ENCODE measurements at regions not wholly inside any gene's neighbourhood (a gene's known extent, or its start where the extent isn't known, plus 50 kb on each side); places are given as distances from the start of the nearest gene placed in this dataset.

- Histone ChIP-seq H2AFZ (ENCODE audit: low read length) (no peak overlapping the region), H3K4me3 (ENCODE audit: low read length, poor library complexity, severe bottlenecking) (no peak overlapping the region), H3F3A (ENCODE audit: low read depth) (no peaks in the 10 kb centered on the region), H3K79me2 (ENCODE audit: insufficient read depth, low read length) (no peaks in the 10 kb centered on the region), H4K20me1 (ENCODE audit: insufficient read depth, low read length, poor library complexity, severe bottlenecking) (no peaks in the 10 kb centered on the region), H3K9me2 (replicated peaks; ENCODE audit: low read depth, low read length) (no peaks in the 10 kb centered on the region), H3K36me3 (ENCODE audit: insufficient read depth, low read length) (no peaks in the 10 kb centered on the region), H3K4me2 (ENCODE audit: low read depth, low read length, poor library complexity, severe bottlenecking) (no peak overlapping the region), H3K9me3 (ENCODE audit: insufficient read depth, low read depth, low read length) (peaks cover 4% of the 10 kb centered on the region; the same call in 1 of the 2 replicates), H3K4me1 (ENCODE audit: insufficient read depth, low read length, poor library complexity, severe bottlenecking) (peaks cover 3% of the 10 kb centered on the region), H3K9ac (ENCODE audit: low read depth, low read length, poor library complexity, severe bottlenecking) (no peak overlapping the region), H3K27me3 (ENCODE audit: insufficient read depth, low read length, poor library complexity, severe bottlenecking) (no peaks in the 10 kb centered on the region)
- no peak for TF ChIP-seq EZH2phosphoT487 (IDR thresholded peaks at IDR 0.05; ENCODE audit: borderline replicate concordance)
- TF ChIP-seq, protein P1, sequence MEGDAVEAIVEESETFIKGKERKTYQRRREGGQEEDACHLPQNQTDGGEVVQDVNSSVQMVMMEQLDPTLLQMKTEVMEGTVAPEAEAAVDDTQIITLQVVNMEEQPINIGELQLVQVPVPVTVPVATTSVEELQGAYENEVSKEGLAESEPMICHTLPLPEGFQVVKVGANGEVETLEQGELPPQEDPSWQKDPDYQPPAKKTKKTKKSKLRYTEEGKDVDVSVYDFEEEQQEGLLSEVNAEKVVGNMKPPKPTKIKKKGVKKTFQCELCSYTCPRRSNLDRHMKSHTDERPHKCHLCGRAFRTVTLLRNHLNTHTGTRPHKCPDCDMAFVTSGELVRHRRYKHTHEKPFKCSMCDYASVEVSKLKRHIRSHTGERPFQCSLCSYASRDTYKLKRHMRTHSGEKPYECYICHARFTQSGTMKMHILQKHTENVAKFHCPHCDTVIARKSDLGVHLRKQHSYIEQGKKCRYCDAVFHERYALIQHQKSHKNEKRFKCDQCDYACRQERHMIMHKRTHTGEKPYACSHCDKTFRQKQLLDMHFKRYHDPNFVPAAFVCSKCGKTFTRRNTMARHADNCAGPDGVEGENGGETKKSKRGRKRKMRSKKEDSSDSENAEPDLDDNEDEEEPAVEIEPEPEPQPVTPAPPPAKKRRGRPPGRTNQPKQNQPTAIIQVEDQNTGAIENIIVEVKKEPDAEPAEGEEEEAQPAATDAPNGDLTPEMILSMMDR (conservative IDR thresholded peaks at IDR 0.05; ENCODE audit: low read length) = no peak
Measured at GRCh38 chr2:16359961-16360360, 305.7 kb downstream of the CYRIA start.

DNA sequence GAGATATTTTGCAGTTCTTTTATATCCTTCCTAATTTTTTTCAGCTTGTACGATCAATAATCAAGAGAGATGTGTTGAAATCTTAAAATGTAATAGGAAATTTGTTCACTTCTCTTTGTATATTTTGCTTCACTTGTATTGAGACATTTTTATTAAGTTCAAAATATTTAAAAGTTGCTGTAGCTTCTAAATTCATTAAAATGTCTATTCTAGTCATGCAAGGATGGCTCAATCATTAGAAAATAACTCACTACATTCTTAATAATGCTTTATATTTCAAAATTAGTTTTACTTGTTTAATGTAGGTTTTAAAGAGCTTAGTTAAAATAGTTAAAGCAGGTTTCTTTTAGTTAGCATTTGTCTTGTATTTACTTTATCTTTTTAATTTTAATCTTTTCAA lies 308.4 kb downstream of the CYRIA start:
- no peaks in the 10 kb centered on the region for H3K4me1 ChIP-seq (ENCODE audit: insufficient read depth, low read length, poor library complexity, severe bottlenecking)

DNA sequence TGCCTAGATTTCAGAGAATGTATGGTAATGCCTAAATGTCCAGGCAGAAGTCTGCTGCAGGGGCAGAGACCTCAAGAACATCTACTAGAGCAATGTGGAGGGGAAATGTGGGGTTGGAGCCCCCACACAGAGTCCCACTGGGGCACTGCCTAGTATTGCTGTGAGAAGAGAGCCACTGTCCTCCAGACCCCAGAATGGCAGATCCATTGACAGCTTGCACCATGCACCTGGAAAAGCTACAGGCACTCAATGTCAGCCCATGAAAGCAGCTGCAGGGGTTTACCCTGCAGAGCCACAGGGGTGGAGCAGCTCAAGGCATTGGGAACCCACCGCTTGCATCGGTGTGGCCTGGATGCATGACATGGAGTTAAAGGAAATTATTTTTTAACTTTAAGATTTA lies 314.1 kb downstream of the CYRIA start:
- Histone ChIP-seq H3K9me3 (ENCODE audit: insufficient read depth, low read depth, low read length) (no peaks in the 10 kb centered on the region; the same call in 1 of the 2 replicates), H3K4me1 (ENCODE audit: insufficient read depth, low read length, poor library complexity, severe bottlenecking) (no peaks in the 10 kb centered on the region), H3K9ac (ENCODE audit: low read depth, low read length, poor library complexity, severe bottlenecking) (no peak overlapping the region), H2AFZ (ENCODE audit: low read length) (no peak overlapping the region), H3K36me3 (ENCODE audit: insufficient read depth, low read length) (no peaks in the 10 kb centered on the region), H3K4me3 (ENCODE audit: low read length, poor library complexity, severe bottlenecking) (no peak overlapping the region), H3K9me2 (replicated peaks; ENCODE audit: low read depth, low read length) (no peaks in the 10 kb centered on the region), H3K27me3 (ENCODE audit: insufficient read depth, low read length, poor library complexity, severe bottlenecking) (no peaks in the 10 kb centered on the region), H3K79me2 (ENCODE audit: insufficient read depth, low read length) (no peaks in the 10 kb centered on the region), H4K20me1 (ENCODE audit: insufficient read depth, low read length, poor library complexity, severe bottlenecking) (no peaks in the 10 kb centered on the region), H3F3A (ENCODE audit: low read depth) (no peaks in the 10 kb centered on the region), H3K4me2 (ENCODE audit: low read depth, low read length, poor library complexity, severe bottlenecking) (no peak overlapping the region)
- TF ChIP-seq, protein P1 (conservative IDR thresholded peaks at IDR 0.05; ENCODE audit: low read length) = no peak
- no peak for TF ChIP-seq EZH2phosphoT487 (IDR thresholded peaks at IDR 0.05; ENCODE audit: borderline replicate concordance)

More for the DNA sequence above, 308.4 kb downstream of the CYRIA start:
- no peaks in the 10 kb centered on the region for H3K27me3 ChIP-seq (ENCODE audit: insufficient read depth, low read length, poor library complexity, severe bottlenecking)
- TF ChIP-seq EZH2phosphoT487 (IDR thresholded peaks at IDR 0.05; ENCODE audit: borderline replicate concordance) = no peak
- TF ChIP-seq, protein P1 (conservative IDR thresholded peaks at IDR 0.05; ENCODE audit: low read length) = no peak
- H3K9ac ChIP-seq (ENCODE audit: low read depth, low read length, poor library complexity, severe bottlenecking) = no peak overlapping the region
- H3K9me3 ChIP-seq (ENCODE audit: insufficient read depth, low read depth, low read length) = peaks cover 4% of the 10 kb centered on the region; the same call in 1 of the 2 replicates
- no peaks in the 10 kb centered on the region for H3K9me2 ChIP-seq (replicated peaks; ENCODE audit: low read depth, low read length)
- H3K79me2 ChIP-seq (ENCODE audit: insufficient read depth, low read length) = no peaks in the 10 kb centered on the region
- no peaks in the 10 kb centered on the region for H4K20me1 ChIP-seq (ENCODE audit: insufficient read depth, low read length, poor library complexity, severe bottlenecking)
- no peak overlapping the region for H3K4me3 ChIP-seq (ENCODE audit: low read length, poor library complexity, severe bottlenecking)
- H3K36me3 ChIP-seq (ENCODE audit: insufficient read depth, low read length) = no peaks in the 10 kb centered on the region
- no peaks in the 10 kb centered on the region for H3F3A ChIP-seq (ENCODE audit: low read depth)
- no peak overlapping the region for H2AFZ ChIP-seq (ENCODE audit: low read length)
- H3K4me2 ChIP-seq (ENCODE audit: low read depth, low read length, poor library complexity, severe bottlenecking) = no peak overlapping the region
